ENCODE measurements at regions not wholly inside any gene's neighbourhood (a gene's known extent, or its start where the extent isn't known, plus 50 kb on each side); places are given as distances from the start of the nearest gene placed in this dataset.
A peak's percentile ranks its signal among the peaks of the same experiment; 100 is the strongest.
"Not testable (repeated sequence)": the region's sequence is repeated elsewhere in the genome, so short reads cannot be mapped to it uniquely, and the experiment has no call there.

GRCh38 chr9:86488345-86488744 is 134.1 kb upstream of the TUT7 start:
- DNase-seq (ENCODE audit: low spot score) = no peak

GRCh38 chr9:86487838-86488233 is 133.6 kb upstream of the TUT7 start:
- no peak for DNase-seq (ENCODE audit: low spot score)

- DNase-seq (ENCODE audit: low spot score) = peak; percentile 71
These were observed 133.0 kb upstream of the TUT7 start for GRCh38 chr9:86486891-86487837.

- DNase-seq (ENCODE audit: low spot score) = no peak
These were observed 131.1 kb upstream of the TUT7 start for GRCh38 chr9:86485359-86485758.

- DNase-seq (ENCODE audit: low spot score) = no peak
These were observed 129.3 kb upstream of the TUT7 start for GRCh38 chr9:86483496-86483895.

GRCh38 chr9:86481466-86481865 is 127.3 kb upstream of the TUT7 start:
- no peak for DNase-seq (ENCODE audit: low spot score)

- DNase-seq (ENCODE audit: low spot score) = not testable (repeated sequence)
These were observed 121.0 kb upstream of the TUT7 start for GRCh38 chr9:86475255-86475654.

GRCh38 chr9:86471171-86471815 is 117.1 kb upstream of the TUT7 start:
- no peak for DNase-seq (ENCODE audit: low spot score)

- no peak for DNase-seq (ENCODE audit: low spot score)
These were observed 116.1 kb upstream of the TUT7 start for GRCh38 chr9:86470326-86470725.

- no peak for DNase-seq (ENCODE audit: low spot score)
These were observed 115.5 kb upstream of the TUT7 start for GRCh38 chr9:86469476-86470250.

GRCh38 chr9:86464242-86464641 is 110.0 kb upstream of the TUT7 start:
- DNase-seq (ENCODE audit: low spot score) = no peak

GRCh38 chr9:86460216-86461002 is 106.2 kb upstream of the TUT7 start:
- no peak for DNase-seq (ENCODE audit: low spot score)

GRCh38 chr9:86459599-86460155 is 105.5 kb upstream of the TUT7 start:
- no peak for DNase-seq (ENCODE audit: low spot score)

- DNase-seq (ENCODE audit: low spot score) = no peak
These were observed 105.0 kb upstream of the TUT7 start for GRCh38 chr9:86459191-86459590.

GRCh38 chr9:86458191-86458855 is 104.1 kb upstream of the TUT7 start:
- DNase-seq (ENCODE audit: low spot score) = no peak

- DNase-seq (ENCODE audit: low spot score) = no peak
These were observed 102.2 kb upstream of the TUT7 start for GRCh38 chr9:86456416-86456815.

- no peak for DNase-seq (ENCODE audit: low spot score)
These were observed 100.7 kb upstream of the TUT7 start for GRCh38 chr9:86454701-86455615.

- no peak for DNase-seq (ENCODE audit: low spot score)
These were observed 98.1 kb upstream of the TUT7 start for GRCh38 chr9:86452201-86452828.

- DNase-seq (ENCODE audit: low spot score) = no peak
These were observed 95.0 kb upstream of the TUT7 start for GRCh38 chr9:86449246-86449645.

All from putamen (tissue), 1 donor.